Activated CD4-positive, alpha-beta T cell treated with anti-CD3 and anti-CD28 coated beads for 48 hours (primary cell): ENCODE measurements at regions not wholly inside any gene's neighbourhood (a gene's known extent, or its start where the extent isn't known, plus 50 kb on each side); places are given as distances from the start of the nearest gene placed in this dataset.
"Not testable (repeated sequence)": the region's sequence is repeated elsewhere in the genome, so short reads cannot be mapped to it uniquely, and the experiment has no call there.

Experiments used
- DNase-seq: peaks from one replicate; pipeline ENCODE4 v3.0.0-alpha.2; 2020

- no peak for DNase-seq
Observed at GRCh38 chr3:178202194-178202593, 334.0 kb upstream of the KCNMB2 start.

- DNase-seq: no peak
Observed at GRCh38 chr3:178203165-178203564, 333.1 kb upstream of the KCNMB2 start.

- no peak for DNase-seq
Observed at GRCh38 chr3:178203650-178204049, 332.6 kb upstream of the KCNMB2 start.

- DNase-seq: no peak
Observed at GRCh38 chr3:178205740-178206139, 330.5 kb upstream of the KCNMB2 start.

GRCh38 chr3:178206521-178206920, 329.7 kb upstream of the KCNMB2 start:
- DNase-seq: no peak

GRCh38 chr3:178207161-178207560, 329.1 kb upstream of the KCNMB2 start:
- not testable (repeated sequence) for DNase-seq

- not testable (repeated sequence) for DNase-seq
Observed at GRCh38 chr3:178207627-178208026, 328.6 kb upstream of the KCNMB2 start.

DNA sequence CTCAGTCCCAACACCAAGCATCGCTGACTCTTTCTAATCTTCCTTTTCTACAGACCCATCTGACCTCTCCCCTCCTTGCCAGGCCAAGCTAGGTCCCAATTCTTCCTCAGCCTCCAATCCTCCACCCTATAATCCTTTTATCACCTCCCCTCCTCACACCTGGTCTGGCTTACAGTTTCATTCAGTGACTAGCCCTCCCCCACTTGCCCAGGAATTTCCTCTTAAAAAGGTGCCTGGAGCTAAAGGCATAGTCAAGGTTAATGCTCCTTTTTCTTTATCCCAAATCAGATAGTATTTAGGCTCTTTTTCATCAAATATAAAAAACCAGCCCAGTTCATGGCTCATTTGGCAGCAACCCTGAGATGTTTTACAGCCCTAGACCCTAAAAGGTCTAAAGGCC, 327.1 kb upstream of the KCNMB2 start:
- not testable (repeated sequence) for DNase-seq

GRCh38 chr3:178209618-178210017, 326.6 kb upstream of the KCNMB2 start:
- not testable (repeated sequence) for DNase-seq

DNA sequence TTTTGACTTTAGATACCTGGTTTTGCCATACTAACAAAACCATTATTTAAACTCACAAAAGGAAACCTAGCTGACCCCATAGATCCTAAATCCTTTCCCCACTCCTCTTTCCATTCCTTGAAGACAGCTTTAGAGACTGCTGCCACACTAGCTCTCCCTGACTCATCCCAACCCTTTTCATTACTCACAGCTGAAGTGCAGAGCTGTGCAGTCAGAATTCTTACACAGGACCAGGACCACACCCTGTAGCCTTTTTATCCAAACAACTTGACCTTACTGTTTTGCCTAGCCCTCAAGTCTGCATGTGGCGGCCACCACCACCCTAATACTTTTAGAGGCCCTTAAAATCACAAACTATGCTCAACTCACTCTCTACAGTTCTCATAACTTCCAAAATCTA, 325.1 kb upstream of the KCNMB2 start:
- DNase-seq: not testable (repeated sequence)

GRCh38 chr3:178217479-178217878, 318.8 kb upstream of the KCNMB2 start:
- no peak for DNase-seq

DNA sequence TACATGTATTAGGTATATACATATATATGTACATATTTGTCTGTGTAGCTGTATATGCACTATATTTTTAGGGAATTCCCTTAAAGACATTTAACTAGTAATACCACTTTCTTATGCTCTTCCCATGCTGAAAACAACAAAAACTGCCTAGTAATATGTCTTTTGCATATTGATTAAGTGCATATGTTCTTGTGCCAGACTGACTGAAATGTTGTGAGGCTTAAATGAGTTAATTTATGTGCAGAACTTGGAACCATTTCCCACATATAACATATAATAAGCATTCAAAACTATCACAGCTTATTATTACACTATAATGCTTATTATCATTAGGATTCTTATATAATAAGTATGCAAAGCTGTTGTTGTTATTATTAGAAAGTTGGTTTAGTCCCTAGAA, 318.0 kb upstream of the KCNMB2 start:
- DNase-seq: no peak

GRCh38 chr3:178219661-178220060, 316.6 kb upstream of the KCNMB2 start:
- not testable (repeated sequence) for DNase-seq

DNA sequence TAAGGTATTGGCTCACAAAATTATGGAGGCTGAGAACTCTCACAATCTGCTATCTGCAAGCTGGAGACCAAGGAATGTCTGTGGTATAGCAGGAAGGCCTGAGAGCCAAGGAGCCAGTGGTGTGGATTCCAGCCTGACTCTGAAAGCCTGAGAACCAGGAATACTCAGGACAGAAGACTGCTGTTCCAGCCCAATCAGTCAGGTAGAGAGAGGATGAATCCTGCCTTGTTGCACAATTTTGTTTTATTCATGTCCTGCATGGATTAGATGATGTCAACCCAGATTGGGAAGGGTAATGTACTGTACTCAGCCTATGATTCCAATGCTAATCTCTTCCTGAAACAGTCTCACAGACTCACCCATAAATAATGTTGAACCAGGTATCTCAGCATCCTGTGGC, 312.4 kb upstream of the KCNMB2 start:
- DNase-seq: no peak

GRCh38 chr3:178226094-178226493, 310.1 kb upstream of the KCNMB2 start:
- DNase-seq: no peak

GRCh38 chr3:178231645-178232044, 304.6 kb upstream of the KCNMB2 start:
- DNase-seq: no peak

GRCh38 chr3:178233371-178234071, 302.7 kb upstream of the KCNMB2 start:
- DNase-seq: no peak

GRCh38 chr3:178236555-178237277, 299.5 kb upstream of the KCNMB2 start:
- no peak for DNase-seq

- no peak for DNase-seq
Observed at GRCh38 chr3:178238179-178238578, 298.1 kb upstream of the KCNMB2 start.

DNA sequence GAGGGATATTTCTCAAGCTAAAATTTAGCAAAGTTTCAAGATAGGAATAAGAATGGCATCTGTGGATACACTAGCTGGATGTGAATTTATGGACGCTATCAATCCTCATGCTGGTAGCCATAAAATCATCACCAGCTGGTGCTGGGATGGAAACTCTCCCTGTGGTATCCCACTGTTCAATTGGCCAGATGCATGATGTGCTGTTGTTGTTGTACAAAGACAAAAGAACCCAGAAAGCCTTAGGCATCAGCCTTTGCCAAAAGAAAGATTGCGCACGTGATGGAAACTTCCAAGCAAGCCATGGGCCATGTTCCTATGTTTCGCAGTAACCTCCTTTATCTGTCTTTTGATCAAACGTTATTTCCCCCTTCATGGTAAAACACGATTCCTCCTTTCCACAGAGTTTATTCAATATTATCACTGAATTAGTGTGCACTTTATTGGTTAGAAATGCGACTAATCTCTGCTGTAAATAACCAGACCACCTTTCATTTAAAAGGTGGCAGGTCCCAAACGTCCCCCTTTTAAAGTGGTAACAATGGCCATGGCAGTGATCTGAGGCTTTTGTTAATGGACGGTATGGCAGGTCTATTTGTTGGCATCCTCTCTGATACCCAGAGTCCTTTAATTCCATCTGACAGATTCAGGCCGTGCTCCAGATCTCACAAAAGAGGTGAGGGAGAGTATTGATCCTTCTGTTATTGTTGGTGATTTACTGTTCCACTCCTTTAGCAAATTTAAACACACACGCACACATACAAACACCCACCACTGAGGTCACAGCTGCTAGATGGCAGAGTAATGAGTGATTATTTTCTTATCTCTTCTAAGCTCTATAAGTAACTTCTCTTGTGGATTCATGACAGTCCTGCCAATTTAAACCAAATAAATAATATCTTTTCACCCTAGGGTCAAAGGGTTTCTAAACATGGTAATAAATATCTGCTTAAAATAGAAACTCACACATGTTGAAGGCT, 291.2 kb upstream of the KCNMB2 start:
- DNase-seq: no peak

GRCh38 chr3:178246004-178246403, 290.2 kb upstream of the KCNMB2 start:
- DNase-seq: no peak

GRCh38 chr3:178255315-178255714, 280.9 kb upstream of the KCNMB2 start:
- no peak for DNase-seq

DNA sequence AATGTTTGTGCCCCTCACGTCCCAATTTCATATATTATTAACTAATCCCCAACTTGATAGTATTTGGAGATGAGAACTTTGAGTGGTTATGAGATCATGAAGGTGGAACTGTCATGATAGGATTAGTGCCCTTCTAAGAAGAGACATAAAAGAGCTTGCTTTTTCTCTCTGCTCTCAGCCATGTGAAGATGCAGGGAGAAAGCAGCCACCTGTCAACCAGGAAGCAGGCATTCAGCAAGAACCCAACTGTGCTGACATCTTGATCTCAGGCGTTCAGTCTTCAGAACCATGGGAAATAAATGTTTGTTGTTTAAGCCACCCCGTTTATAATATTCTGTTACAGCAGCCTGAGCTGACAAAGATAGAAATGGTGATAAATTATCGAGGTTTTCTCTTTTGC, 278.7 kb upstream of the KCNMB2 start:
- DNase-seq: no peak
